ENCODE measurements at regions not wholly inside any gene's neighbourhood (a gene's known extent, or its start where the extent isn't known, plus 50 kb on each side); places are given as distances from the start of the nearest gene placed in this dataset.

DNA sequence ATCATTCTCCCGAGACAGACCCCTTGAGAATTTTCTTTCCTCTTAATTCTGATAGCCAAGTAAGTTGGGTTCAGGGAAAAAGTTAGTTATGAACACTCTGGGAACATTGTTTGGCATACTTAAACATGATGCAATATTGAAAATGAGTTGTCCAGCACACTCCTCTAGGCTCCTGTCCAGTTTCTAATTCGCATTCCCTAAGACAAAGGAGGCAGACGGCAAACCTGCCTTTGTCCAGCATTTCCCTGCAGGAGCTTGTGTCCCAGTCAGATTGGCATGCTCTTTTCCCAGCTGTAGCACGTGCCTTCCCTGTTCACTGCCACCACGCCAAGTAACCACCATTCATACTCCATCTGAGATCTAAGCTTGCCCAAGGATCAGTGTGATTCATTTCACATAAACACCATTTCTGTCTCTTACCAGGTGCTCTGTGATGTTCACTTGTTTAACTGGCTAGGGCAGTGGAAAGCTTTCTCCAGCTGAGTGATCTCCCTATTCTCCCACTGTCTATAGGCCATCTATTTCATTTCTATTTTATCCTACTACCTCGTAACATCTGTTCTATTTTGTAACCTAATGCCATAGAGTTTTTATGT, 150.0 kb upstream of the EPB41L3 start:
- TF ChIP-seq, protein P1, sequence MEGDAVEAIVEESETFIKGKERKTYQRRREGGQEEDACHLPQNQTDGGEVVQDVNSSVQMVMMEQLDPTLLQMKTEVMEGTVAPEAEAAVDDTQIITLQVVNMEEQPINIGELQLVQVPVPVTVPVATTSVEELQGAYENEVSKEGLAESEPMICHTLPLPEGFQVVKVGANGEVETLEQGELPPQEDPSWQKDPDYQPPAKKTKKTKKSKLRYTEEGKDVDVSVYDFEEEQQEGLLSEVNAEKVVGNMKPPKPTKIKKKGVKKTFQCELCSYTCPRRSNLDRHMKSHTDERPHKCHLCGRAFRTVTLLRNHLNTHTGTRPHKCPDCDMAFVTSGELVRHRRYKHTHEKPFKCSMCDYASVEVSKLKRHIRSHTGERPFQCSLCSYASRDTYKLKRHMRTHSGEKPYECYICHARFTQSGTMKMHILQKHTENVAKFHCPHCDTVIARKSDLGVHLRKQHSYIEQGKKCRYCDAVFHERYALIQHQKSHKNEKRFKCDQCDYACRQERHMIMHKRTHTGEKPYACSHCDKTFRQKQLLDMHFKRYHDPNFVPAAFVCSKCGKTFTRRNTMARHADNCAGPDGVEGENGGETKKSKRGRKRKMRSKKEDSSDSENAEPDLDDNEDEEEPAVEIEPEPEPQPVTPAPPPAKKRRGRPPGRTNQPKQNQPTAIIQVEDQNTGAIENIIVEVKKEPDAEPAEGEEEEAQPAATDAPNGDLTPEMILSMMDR (conservative IDR thresholded peaks at IDR 0.05; ENCODE audit: low read length) = no peak
- no peak for TF ChIP-seq EZH2phosphoT487 (IDR thresholded peaks at IDR 0.05; ENCODE audit: borderline replicate concordance, low read depth, low read length)
